PC-9 (cell line): ENCODE measurements at regions not wholly inside any gene's neighbourhood (a gene's known extent, or its start where the extent isn't known, plus 50 kb on each side); places are given as distances from the start of the nearest gene placed in this dataset.

Source experiments
- EZH2 ChIP-seq: fragments of 200-600 bp; sonication (generic); IDR thresholded peaks from 2 replicates; pipeline ENCODE4 v1.8.0; 2017; ENCODE audit warnings: antibody characterized with exemption, low read depth
- TF ChIP-seq, protein P1 (sequence below): fragments of 200-600 bp; sonication (generic); conservative IDR thresholded peaks from 2 replicates; pipeline ENCODE4 v1.6.1; 2017; ENCODE audit warnings: mixed run types, antibody characterized with exemption, mild to moderate bottlenecking, moderate library complexity

DNA sequence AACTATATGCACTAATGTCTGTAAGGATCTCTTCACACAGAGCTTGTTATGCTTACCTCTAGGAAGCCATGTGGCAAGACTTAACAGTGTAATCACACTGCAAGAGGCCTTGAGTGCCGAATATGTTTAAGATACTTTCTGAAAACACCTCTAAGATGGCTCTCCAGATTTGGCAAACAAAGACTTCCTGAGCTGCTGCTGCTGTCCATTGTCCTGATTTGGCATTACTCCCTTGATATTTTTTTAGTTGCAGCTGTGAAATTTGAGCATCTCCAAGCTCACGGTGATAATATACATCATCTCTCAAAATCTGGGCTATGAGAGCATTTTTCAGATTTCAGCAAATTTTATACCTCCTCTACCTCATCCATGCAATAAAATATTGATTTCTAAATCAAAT is 384.5 kb upstream of the CDH6 start:
- TF ChIP-seq, protein P1, sequence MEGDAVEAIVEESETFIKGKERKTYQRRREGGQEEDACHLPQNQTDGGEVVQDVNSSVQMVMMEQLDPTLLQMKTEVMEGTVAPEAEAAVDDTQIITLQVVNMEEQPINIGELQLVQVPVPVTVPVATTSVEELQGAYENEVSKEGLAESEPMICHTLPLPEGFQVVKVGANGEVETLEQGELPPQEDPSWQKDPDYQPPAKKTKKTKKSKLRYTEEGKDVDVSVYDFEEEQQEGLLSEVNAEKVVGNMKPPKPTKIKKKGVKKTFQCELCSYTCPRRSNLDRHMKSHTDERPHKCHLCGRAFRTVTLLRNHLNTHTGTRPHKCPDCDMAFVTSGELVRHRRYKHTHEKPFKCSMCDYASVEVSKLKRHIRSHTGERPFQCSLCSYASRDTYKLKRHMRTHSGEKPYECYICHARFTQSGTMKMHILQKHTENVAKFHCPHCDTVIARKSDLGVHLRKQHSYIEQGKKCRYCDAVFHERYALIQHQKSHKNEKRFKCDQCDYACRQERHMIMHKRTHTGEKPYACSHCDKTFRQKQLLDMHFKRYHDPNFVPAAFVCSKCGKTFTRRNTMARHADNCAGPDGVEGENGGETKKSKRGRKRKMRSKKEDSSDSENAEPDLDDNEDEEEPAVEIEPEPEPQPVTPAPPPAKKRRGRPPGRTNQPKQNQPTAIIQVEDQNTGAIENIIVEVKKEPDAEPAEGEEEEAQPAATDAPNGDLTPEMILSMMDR, result no peak
- TF ChIP-seq EZH2, result no peak
